Keratinocyte (primary cell): ENCODE measurements at regions not wholly inside any gene's neighbourhood (a gene's known extent, or its start where the extent isn't known, plus 50 kb on each side); places are given as distances from the start of the nearest gene placed in this dataset.

Source experiments
- DNase-seq: peaks from one replicate; pipeline ENCODE4 v3.0.0-alpha.2; 2011; ENCODE audit warnings: low read depth, missing footprints, low spot score
- FAIRE-seq: peaks from 2 replicates; lab custom pipeline; 2011; peaks lifted over from hg19 to GRCh38; lab: Jason Lieb, UNC
- H2AFZ ChIP-seq: 2 replicates; pipeline ENCODE4 v1.6.0; 2012; ENCODE audit warnings: low read length, control low read depth, inconsistent platforms; ENCODE audit not compliant: control insufficient read depth
- H3K27ac ChIP-seq: 2 replicates; pipeline ENCODE4 v1.5.1; 2011; ENCODE audit warnings: low read length; ENCODE audit not compliant: control insufficient read depth, insufficient read depth
- H3K27me3 ChIP-seq: 3 replicates; pipeline ENCODE4 v1.6.0; 2011; ENCODE audit warnings: low read length; ENCODE audit not compliant: control insufficient read depth, insufficient read depth; ENCODE audit errors: extremely low read depth
- H3K36me3 ChIP-seq, 2 experiments: 2 replicates in 1 of 2; 3 replicates in 1 of 2; pipeline ENCODE4 v1.5.1; 2011; ENCODE audit warnings: low read length in 2 of 2, mild to moderate bottlenecking in 1 of 2; ENCODE audit not compliant: control insufficient read depth in 2 of 2, insufficient read depth in 2 of 2; ENCODE audit errors: extremely low read depth in 1 of 2
- H3K4me1 ChIP-seq: 3 replicates; pipeline ENCODE4 v1.5.1; 2011; ENCODE audit warnings: low read length; ENCODE audit not compliant: control insufficient read depth, insufficient read depth; ENCODE audit errors: extremely low read depth
- H3K4me2 ChIP-seq: 3 replicates; pipeline ENCODE4 v1.6.0; 2011; ENCODE audit warnings: low read depth, low read length; ENCODE audit not compliant: control insufficient read depth, insufficient read depth; ENCODE audit errors: extremely low read depth
- H3K4me3 ChIP-seq, 3 experiments: fragments of 200-600 bp in 1 of 3; sonication (generic) in 1 of 3; 2 replicates in 2 of 3; 3 replicates in 1 of 3; pipeline ENCODE4 v1.5.1; 2011 to 2016; ENCODE audit warnings: low read length in 3 of 3, mild to moderate bottlenecking in 3 of 3, control low read depth in 2 of 3, inconsistent platforms in 1 of 3, low read depth in 1 of 3, mixed read lengths in 1 of 3, mixed run types in 1 of 3, moderate library complexity in 1 of 3; ENCODE audit not compliant: control insufficient read depth in 2 of 3, insufficient read depth in 2 of 3; ENCODE audit errors: extremely low read depth in 1 of 3
- H3K79me2 ChIP-seq: 2 replicates; pipeline ENCODE4 v1.6.0; 2012; ENCODE audit warnings: low read length; ENCODE audit not compliant: control insufficient read depth, insufficient read depth
- H3K9ac ChIP-seq: 3 replicates; pipeline ENCODE4 v1.6.0; 2011; ENCODE audit warnings: low read length; ENCODE audit not compliant: control insufficient read depth, insufficient read depth; ENCODE audit errors: extremely low read depth
- H3K9me1 ChIP-seq: 3 replicates; pipeline ENCODE4 v1.6.0; 2011; ENCODE audit warnings: low read length; ENCODE audit not compliant: control insufficient read depth, insufficient read depth; ENCODE audit errors: extremely low read depth
- H3K9me3 ChIP-seq: 2 replicates; pipeline ENCODE4 v1.5.1; 2012; ENCODE audit warnings: low read depth, low read length; ENCODE audit not compliant: control insufficient read depth
- H4K20me1 ChIP-seq: 3 replicates; pipeline ENCODE4 v1.6.0; 2011; ENCODE audit warnings: low read length; ENCODE audit not compliant: control insufficient read depth, insufficient read depth; ENCODE audit errors: extremely low read depth
- EZH2 ChIP-seq: IDR thresholded peaks from one replicate; pipeline ENCODE4 v1.6.1; 2012; ENCODE audit warnings: inconsistent platforms, mild to moderate bottlenecking, low read length, moderate library complexity
- dilution Hi-C: fragments of 300-500 bp; cut with MboI; formaldehyde crosslinking; loops from one replicate; pipeline ENCODE4 v1.7.0; 2020; ENCODE audit warnings: low sequenced_read_pairs; ENCODE audit not compliant: extremely low pct_ligation_motif_present
- TF ChIP-seq, protein P1 (sequence below), 3 experiments: IDR thresholded peaks in 1 of 3; conservative IDR thresholded peaks in 1 of 3; optimal IDR thresholded peaks in 1 of 3; 2 replicates in 2 of 3; 3 replicates in 1 of 3; pipeline versions ENCODE3 to v1.5.1; 2011; ENCODE audit warnings: low read length in 3 of 3, mild to moderate bottlenecking in 3 of 3, moderate library complexity in 2 of 3, control low read depth in 1 of 3, inconsistent platforms in 1 of 3; ENCODE audit not compliant: insufficient read depth in 2 of 3; ENCODE audit errors: extremely low read depth in 1 of 3

DNA sequence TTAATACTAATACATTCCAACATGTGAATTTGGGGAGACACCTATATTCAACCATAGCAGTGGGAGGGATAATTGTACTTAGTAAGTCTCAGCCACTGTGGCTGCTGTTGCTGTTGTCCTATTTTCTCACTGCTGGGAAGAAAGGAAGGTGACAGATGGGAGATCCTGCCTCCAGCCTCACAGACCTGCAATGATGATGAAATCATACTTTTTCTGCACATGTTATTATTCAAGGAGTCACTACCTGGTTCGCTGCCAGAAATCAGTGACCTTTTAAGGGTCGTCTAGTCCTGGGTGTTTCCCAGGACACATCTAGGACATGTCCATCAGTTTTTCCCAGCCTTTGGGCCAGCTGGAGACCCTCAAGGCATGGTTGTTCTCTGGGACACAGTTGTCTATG lies 106.2 kb upstream of the RPH3A start:
- FAIRE-seq (no peak), DNase-seq (no peak)
- H3K27ac ChIP-seq: no peak overlapping the region
- no peaks in the 10 kb centered on the region for H3K9me3 ChIP-seq
- no peaks in the 10 kb centered on the region for H3K36me3 ChIP-seq
- H3K9me1 ChIP-seq: no peaks in the 10 kb centered on the region
- TF ChIP-seq, protein P1, sequence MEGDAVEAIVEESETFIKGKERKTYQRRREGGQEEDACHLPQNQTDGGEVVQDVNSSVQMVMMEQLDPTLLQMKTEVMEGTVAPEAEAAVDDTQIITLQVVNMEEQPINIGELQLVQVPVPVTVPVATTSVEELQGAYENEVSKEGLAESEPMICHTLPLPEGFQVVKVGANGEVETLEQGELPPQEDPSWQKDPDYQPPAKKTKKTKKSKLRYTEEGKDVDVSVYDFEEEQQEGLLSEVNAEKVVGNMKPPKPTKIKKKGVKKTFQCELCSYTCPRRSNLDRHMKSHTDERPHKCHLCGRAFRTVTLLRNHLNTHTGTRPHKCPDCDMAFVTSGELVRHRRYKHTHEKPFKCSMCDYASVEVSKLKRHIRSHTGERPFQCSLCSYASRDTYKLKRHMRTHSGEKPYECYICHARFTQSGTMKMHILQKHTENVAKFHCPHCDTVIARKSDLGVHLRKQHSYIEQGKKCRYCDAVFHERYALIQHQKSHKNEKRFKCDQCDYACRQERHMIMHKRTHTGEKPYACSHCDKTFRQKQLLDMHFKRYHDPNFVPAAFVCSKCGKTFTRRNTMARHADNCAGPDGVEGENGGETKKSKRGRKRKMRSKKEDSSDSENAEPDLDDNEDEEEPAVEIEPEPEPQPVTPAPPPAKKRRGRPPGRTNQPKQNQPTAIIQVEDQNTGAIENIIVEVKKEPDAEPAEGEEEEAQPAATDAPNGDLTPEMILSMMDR (optimal IDR thresholded peaks at IDR 0.05 in 1 of 3, IDR thresholded peaks at IDR 0.05 in 1 of 3, conservative IDR thresholded peaks at IDR 0.05 in 1 of 3; ENCODE audit: extremely low read depth in 1 of 3, insufficient read depth in 2 of 3, low read length in 3 of 3): no peak
- no peak for TF ChIP-seq EZH2
- H2AFZ ChIP-seq: no peak overlapping the region
- no peaks in the 10 kb centered on the region for H3K27me3 ChIP-seq
- H3K4me2 ChIP-seq: no peak overlapping the region
- no peaks in the 10 kb centered on the region for H4K20me1 ChIP-seq
- no peak overlapping the region for H3K4me3 ChIP-seq
- dilution Hi-C loops: no loop called here
- no peak overlapping the region for H3K9ac ChIP-seq
- no peaks in the 10 kb centered on the region for H3K4me1 ChIP-seq
- H3K79me2 ChIP-seq: no peaks in the 10 kb centered on the region

DNA sequence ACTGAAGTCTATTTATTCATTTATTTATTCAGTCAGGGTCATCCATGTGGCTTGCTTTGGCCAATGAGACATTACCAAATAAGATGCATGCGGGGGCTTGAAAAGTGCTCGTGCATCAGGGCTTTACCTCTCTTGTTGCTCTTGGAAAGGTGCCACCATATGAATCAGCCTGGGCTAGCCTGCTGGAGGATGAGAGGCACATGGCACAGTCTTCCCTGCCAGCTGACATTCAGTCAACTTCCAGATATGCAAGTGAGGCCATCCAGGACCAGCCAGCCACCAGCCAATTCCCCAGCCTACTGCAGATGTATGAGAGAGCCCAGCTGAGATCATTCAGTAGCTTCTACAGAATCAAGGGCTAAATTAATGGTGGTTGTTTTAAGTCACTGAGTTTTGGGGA lies 105.2 kb upstream of the RPH3A start:
- Histone ChIP-seq H3K9ac (no peak overlapping the region), H3K9me1 (no peaks in the 10 kb centered on the region), H3K36me3 (no peaks in the 10 kb centered on the region), H3K9me3 (no peaks in the 10 kb centered on the region), H3K4me3 (no peak overlapping the region), H2AFZ (no peak overlapping the region), H3K4me1 (no peaks in the 10 kb centered on the region), H3K4me2 (no peak overlapping the region), H3K27ac (no peak overlapping the region), H4K20me1 (no peaks in the 10 kb centered on the region), H3K79me2 (no peaks in the 10 kb centered on the region), H3K27me3 (no peaks in the 10 kb centered on the region)
- DNase-seq: peak; percentile 26
- dilution Hi-C loops: no loop called here
- TF ChIP-seq EZH2: no peak
- TF ChIP-seq, protein P1 (optimal IDR thresholded peaks at IDR 0.05 in 1 of 3, IDR thresholded peaks at IDR 0.05 in 1 of 3, conservative IDR thresholded peaks at IDR 0.05 in 1 of 3; ENCODE audit: extremely low read depth in 1 of 3, insufficient read depth in 2 of 3, low read length in 3 of 3): no peak
- FAIRE-seq: no peak
